GM12878 (cell line): ENCODE measurements at regions not wholly inside any gene's neighbourhood (a gene's known extent, or its start where the extent isn't known, plus 50 kb on each side); places are given as distances from the start of the nearest gene placed in this dataset.

ENCODE experiments used
- ATAC-seq: fragments of 200-7000 bp; cut with Tn5 transposase; 3 replicates; pipeline ENCODE4 v1.9.1; 2020; ENCODE audit warnings: mild to moderate bottlenecking, moderate library complexity
- BruUV-seq: library from RNA; stranded (reverse); fragments of 400-500 nt; replicated peaks from 2 replicates; lab custom pipeline; 2021; lab: Mats Ljungman, UMichigan
- CTCF ChIA-PET: fragments of 300-600 bp; sonication (Branson Sonifier 250); formaldehyde crosslinking; extraction: SDS; loops from one replicate; lab custom pipeline; 2021; ENCODE audit warnings: inconsistent platforms; lab: Yijun Ruan, JAX
- POLR2A ChIA-PET: fragments of 350-600 bp; formaldehyde crosslinking; extraction: SDS; loops from one replicate; lab custom pipeline; 2021; ENCODE audit warnings: inconsistent platforms; lab: Charles Lee
- RAD21 ChIA-PET: fragments of 300-600 bp; sonication (Branson Sonifier 250); formaldehyde crosslinking; loops from one replicate; lab custom pipeline; 2023; ENCODE audit warnings: antibody characterized with exemption; ENCODE audit not compliant: unreplicated experiment; lab: Charles Lee
- SMC1A ChIA-PET: fragments of 300-600 bp; sonication (Branson Sonifier 250); formaldehyde crosslinking; loops from one replicate; lab custom pipeline; 2023; ENCODE audit not compliant: unreplicated experiment, uncharacterized antibody; lab: Charles Lee
- DNase-seq: peaks from one replicate; pipeline ENCODE4 v3.0.0-alpha.2; 2011; ENCODE audit warnings: low read depth, low spot score
- FAIRE-seq: peaks from 3 replicates; lab custom pipeline; 2011; peaks lifted over from hg19 to GRCh38; lab: Jason Lieb, UNC
- H2AFZ ChIP-seq: 2 replicates; pipeline ENCODE4 v1.6.0; 2011; ENCODE audit warnings: low read depth, low read length, control low read depth; ENCODE audit not compliant: control insufficient read depth
- H3K27ac ChIP-seq: 2 replicates; pipeline ENCODE4 v1.5.1; 2011; ENCODE audit warnings: control low read depth; ENCODE audit not compliant: control insufficient read depth, insufficient read depth
- H3K27me3 ChIP-seq, 2 experiments: replicated peaks in 1 of 2; 2 replicates each; pipeline versions ENCODE4 v1.6.0 to v1.6.1; 2011; ENCODE audit warnings: low read length in 1 of 2; ENCODE audit not compliant: control insufficient read depth in 2 of 2, insufficient read depth in 2 of 2
- H3K36me3 ChIP-seq, 2 experiments: 2 replicates each; pipeline ENCODE4 v1.5.1; 2011; ENCODE audit warnings: low read length in 1 of 2; ENCODE audit not compliant: control insufficient read depth in 2 of 2, insufficient read depth in 2 of 2
- H3K4me1 ChIP-seq: 2 replicates; pipeline ENCODE4 v1.6.1; 2011; ENCODE audit warnings: mild to moderate bottlenecking, low read length, moderate library complexity, mixed read lengths; ENCODE audit not compliant: control insufficient read depth, insufficient read depth
- H3K4me2 ChIP-seq: 2 replicates; pipeline ENCODE4 v1.6.0; 2011; ENCODE audit warnings: control low read depth; ENCODE audit not compliant: control insufficient read depth, insufficient read depth
- H3K4me3 ChIP-seq: fragments of 200-600 bp; sonication (generic); 2 replicates; pipeline ENCODE4 v1.5.1; 2016
- H3K79me2 ChIP-seq: 2 replicates; pipeline ENCODE4 v1.6.0; 2011; ENCODE audit warnings: low read length; ENCODE audit not compliant: control insufficient read depth, insufficient read depth
- H3K9ac ChIP-seq: 2 replicates; pipeline ENCODE4 v1.8.0; 2011; ENCODE audit warnings: low read length, control low read depth, mixed read lengths; ENCODE audit not compliant: control insufficient read depth, insufficient read depth
- H3K9me3 ChIP-seq: replicated peaks from 3 replicates; pipeline ENCODE4 v1.5.1; 2011; ENCODE audit warnings: mild to moderate bottlenecking, low read length; ENCODE audit not compliant: control insufficient read depth, insufficient read depth
- H4K20me1 ChIP-seq: 2 replicates; pipeline ENCODE4 v1.6.0; 2011; ENCODE audit not compliant: control insufficient read depth, insufficient read depth
- BHLHE40 ChIP-seq, 2 experiments: fragments of 450-650 bp in 1 of 2; IDR thresholded peaks; 2 replicates each; pipeline ENCODE4 v1.6.1; 2011 to 2017; ENCODE audit warnings: low read depth in 2 of 2, borderline replicate concordance in 1 of 2, improper control_type of control experiment in 1 of 2, low read length in 1 of 2, mild to moderate bottlenecking in 1 of 2
- CEBPZ ChIP-seq: fragments of 150-350 bp; IDR thresholded peaks from 2 replicates; pipeline ENCODE4 v1.6.1; 2016; ENCODE audit warnings: low read depth, low read length
- CTCF ChIP-seq, 3 experiments: IDR thresholded peaks in 2 of 3; conservative IDR thresholded peaks in 1 of 3; 2 replicates each; pipeline ENCODE4 v1.5.1; 2011; ENCODE audit warnings: low read depth in 3 of 3, low read length in 3 of 3, mild to moderate bottlenecking in 3 of 3, control low read depth in 2 of 3, moderate library complexity in 2 of 3, inconsistent platforms in 1 of 3, mixed read lengths in 1 of 3; ENCODE audit not compliant: control insufficient read depth in 2 of 3, insufficient read depth in 1 of 3; ENCODE audit errors: extremely low read depth in 1 of 3
- E4F1 ChIP-seq: fragments of 450-650 bp; IDR thresholded peaks from 2 replicates; pipeline ENCODE4 v1.6.1; 2018; ENCODE audit warnings: borderline replicate concordance, mild to moderate bottlenecking; ENCODE audit not compliant: partially characterized antibody
- FOXK2 ChIP-seq: fragments of 450-650 bp; IDR thresholded peaks from 2 replicates; pipeline ENCODE4 v1.6.1; 2017; ENCODE audit warnings: mild to moderate bottlenecking, moderate library complexity
- NFYB ChIP-seq: IDR thresholded peaks from 2 replicates; pipeline ENCODE4 v1.6.1; 2011; ENCODE audit warnings: low read depth, mild to moderate bottlenecking, low read length, improper control_type of control experiment, moderate library complexity; ENCODE audit not compliant: insufficient read depth
- PAX8 ChIP-seq: fragments of 450-650 bp; IDR thresholded peaks from 2 replicates; pipeline ENCODE4 v1.6.1; 2017; ENCODE audit warnings: mild to moderate bottlenecking, moderate library complexity
- REST ChIP-seq: IDR thresholded peaks from 2 replicates; pipeline ENCODE4 v1.6.1; 2012; ENCODE audit warnings: mild to moderate bottlenecking, low read depth, low read length
- ZBED1 ChIP-seq: IDR thresholded peaks from 2 replicates; pipeline ENCODE4 v1.6.1; 2016; ENCODE audit warnings: borderline replicate concordance
- ZBTB33 ChIP-seq: fragments of 450-650 bp; IDR thresholded peaks from 2 replicates; pipeline ENCODE4 v1.6.1; 2017; ENCODE audit warnings: mild to moderate bottlenecking
- WGBS: methylation state at CpG from one replicate; pipeline ENCODE4 v1.1.6; 2016; ENCODE audit warnings: low lambda C conversion rate; ENCODE audit not compliant: insufficient replicate concordance, insufficient coverage; ENCODE audit errors: missing lambda C conversion rate; 5-methylcytosine and 5-hydroxymethylcytosine counted together
- in situ Hi-C: fragments of 300-500 bp; cut with MboI; formaldehyde crosslinking; loops from 9 replicates; pipeline ENCODE4 v1.14.3; 2018; ENCODE audit warnings: mixed read lengths
- intact Hi-C: fragments of 100-400 bp; cut with micrococcal nuclease; formaldehyde crosslinking; loops from one replicate; pipeline ENCODE4 v1.14.2; 2022; ENCODE audit not compliant: unreplicated experiment

GRCh38 chr19:56983804-56984203, 136.0 kb upstream of the USP29 start:
- Histone ChIP-seq H3K27ac (no peak overlapping the region), H3K4me1 (no peaks in the 10 kb centered on the region), H3K9ac (no peak overlapping the region), H3K27me3 (no peaks in the 10 kb centered on the region), H4K20me1 (no peaks in the 10 kb centered on the region), H3K36me3 (no peaks in the 10 kb centered on the region), H3K79me2 (no peaks in the 10 kb centered on the region), H3K9me3 (peaks cover 2% of the 10 kb centered on the region; the same call in 1 of the 3 replicates), H3K4me3 (no peak overlapping the region), H3K4me2 (no peak overlapping the region), H2AFZ (no peak overlapping the region)
- in situ Hi-C loops, result no loop called here
- CTCF ChIA-PET, result no interaction called here
- POLR2A ChIA-PET, result no interaction called here
- SMC1A ChIA-PET, result no interaction called here
- BruUV-seq, result no TSS peak
- FAIRE-seq (no peak), DNase-seq (no peak), ATAC-seq (no peak)
- intact Hi-C loops, result no loop called here
- RAD21 ChIA-PET, result no interaction called here
- 31% methylated on average over 3 of the region's 3 CpGs for WGBS
- TF ChIP-seq PAX8 (no peak), BHLHE40 (IDR thresholded peaks at IDR 0.05; ENCODE audit: borderline replicate concordance in 1 of 2, low read depth in 2 of 2, low read length in 1 of 2) (no peak), ZBTB33 (no peak), E4F1 (no peak), ZBED1 (no peak), FOXK2 (no peak), CEBPZ (no peak), CTCF (IDR thresholded peaks at IDR 0.05 in 2 of 3, conservative IDR thresholded peaks at IDR 0.05 in 1 of 3; ENCODE audit: control insufficient read depth in 2 of 3, extremely low read depth in 1 of 3, insufficient read depth in 1 of 3, low read depth in 3 of 3, low read length in 3 of 3) (no peak), NFYB (no peak), REST (no peak)
